HEK293 (cell line): ENCODE measurements at regions not wholly inside any gene's neighbourhood (a gene's known extent, or its start where the extent isn't known, plus 50 kb on each side); places are given as distances from the start of the nearest gene placed in this dataset.

Experiments
- CTCF ChIA-PET: fragments of 350-600 bp; formaldehyde crosslinking; extraction: SDS; loops from one replicate; lab custom pipeline; 2021; ENCODE audit warnings: antibody characterized with exemption; lab: Yijun Ruan, JAX
- POLR2A ChIA-PET: fragments of 300-600 bp; formaldehyde crosslinking; extraction: SDS; loops from one replicate; lab custom pipeline; 2020; ENCODE audit warnings: antibody characterized with exemption, inconsistent platforms; lab: Yijun Ruan, JAX
- H3K27ac ChIP-seq: fragments of 200-500 bp; sonication (Bioruptor generic); 2 replicates; pipeline ENCODE4 v1.5.1; 2014; ENCODE audit warnings: low read depth, low read length, control low read depth, inconsistent platforms; ENCODE audit errors: extremely low read depth
- H3K36me3 ChIP-seq, 2 experiments: fragments of 200-500 bp in 1 of 2; sonication (Bioruptor generic) in 1 of 2; 1 replicate in 1 of 2; 2 replicates in 1 of 2; pipeline ENCODE4 v1.5.1; 2014 to 2017; ENCODE audit warnings: inconsistent platforms in 2 of 2, low read length in 2 of 2; ENCODE audit not compliant: control insufficient read depth in 2 of 2, insufficient read depth in 1 of 2
- H3K4me1 ChIP-seq: fragments of 200-500 bp; sonication (Bioruptor generic); 2 replicates; pipeline ENCODE4 v1.5.1; 2014; ENCODE audit warnings: mild to moderate bottlenecking, low read length, inconsistent platforms; ENCODE audit not compliant: control insufficient read depth, insufficient read depth
- H3K4me3 ChIP-seq: 2 replicates; pipeline ENCODE4 v1.5.1; 2011; ENCODE audit warnings: low read depth, mild to moderate bottlenecking, control low read depth, low read length, moderate library complexity
- H3K9me3 ChIP-seq: fragments of 200-500 bp; sonication (Bioruptor generic); 2 replicates; pipeline ENCODE4 v1.5.1; 2014; ENCODE audit warnings: low read depth, low read length, inconsistent platforms; ENCODE audit not compliant: control insufficient read depth, insufficient read depth
- SALL2 ChIP-seq: fragments of 450-650 bp; formaldehyde crosslinking; IDR thresholded peaks from 2 replicates; pipeline ENCODE4 v1.5.0; 2017; ENCODE audit warnings: missing biosample characterization, mild to moderate bottlenecking, missing genetic modification characterization, borderline replicate concordance
- SETDB1 ChIP-seq: IDR thresholded peaks from one replicate; pipeline ENCODE4 v1.6.1; 2017; ENCODE audit warnings: mild to moderate bottlenecking, low read length, moderate library complexity, mixed read lengths; ENCODE audit not compliant: insufficient read length
- ZBTB8A ChIP-seq: fragments of 450-650 bp; formaldehyde crosslinking; IDR thresholded peaks from 2 replicates; pipeline ENCODE4 v1.5.1; 2016; ENCODE audit warnings: missing biosample characterization, missing genetic modification characterization
- ZNF114 ChIP-seq: fragments of 450-650 bp; formaldehyde crosslinking; IDR thresholded peaks from 2 replicates; pipeline ENCODE4 v1.5.0; 2017; ENCODE audit warnings: missing biosample characterization, missing genetic modification characterization
- ZNF148 ChIP-seq: fragments of 450-650 bp; formaldehyde crosslinking; IDR thresholded peaks from 2 replicates; pipeline ENCODE4 v1.5.0; 2017; ENCODE audit warnings: missing biosample characterization, missing genetic modification characterization, borderline replicate concordance
- ZNF175 ChIP-seq: fragments of 450-650 bp; formaldehyde crosslinking; IDR thresholded peaks from 2 replicates; pipeline ENCODE4 v1.5.1; 2016; ENCODE audit warnings: missing biosample characterization, missing genetic modification characterization
- ZNF211 ChIP-seq: fragments of 450-650 bp; formaldehyde crosslinking; IDR thresholded peaks from 2 replicates; pipeline ENCODE4 v1.5.1; 2016; ENCODE audit warnings: low read depth, missing biosample characterization, missing genetic modification characterization
- ZNF280D ChIP-seq: fragments of 450-650 bp; formaldehyde crosslinking; IDR thresholded peaks from 2 replicates; pipeline ENCODE4 v1.5.1; 2016; ENCODE audit warnings: missing biosample characterization, missing genetic modification characterization
- ZNF292 ChIP-seq: fragments of 450-650 bp; formaldehyde crosslinking; IDR thresholded peaks from 2 replicates; pipeline ENCODE4 v1.5.1; 2016; ENCODE audit warnings: low read depth, missing biosample characterization, missing genetic modification characterization, borderline replicate concordance
- ZNF302 ChIP-seq: fragments of 450-650 bp; formaldehyde crosslinking; IDR thresholded peaks from 2 replicates; pipeline ENCODE4 v1.5.1; 2016; ENCODE audit warnings: missing biosample characterization, missing genetic modification characterization, low read depth
- ZNF335 ChIP-seq: fragments of 450-650 bp; formaldehyde crosslinking; conservative IDR thresholded peaks from 2 replicates; pipeline ENCODE4 v1.5.1; 2016; ENCODE audit warnings: missing biosample characterization, missing genetic modification characterization
- ZNF341 ChIP-seq: fragments of 450-650 bp; formaldehyde crosslinking; IDR thresholded peaks from 2 replicates; pipeline ENCODE4; 2016; ENCODE audit warnings: low read depth, missing biosample characterization, missing genetic modification characterization
- ZNF398 ChIP-seq: fragments of 450-650 bp; formaldehyde crosslinking; IDR thresholded peaks from 2 replicates; pipeline ENCODE4 v1.5.1; 2017; ENCODE audit warnings: missing biosample characterization, missing genetic modification characterization
- ZNF488 ChIP-seq: fragments of 450-650 bp; formaldehyde crosslinking; IDR thresholded peaks from 2 replicates; pipeline ENCODE4 v1.5.1; 2016; ENCODE audit warnings: missing biosample characterization, missing genetic modification characterization
- ZNF600 ChIP-seq: fragments of 450-650 bp; formaldehyde crosslinking; IDR thresholded peaks from 2 replicates; pipeline ENCODE4 v1.5.1; 2016; ENCODE audit warnings: missing biosample characterization, missing genetic modification characterization
- ZNF623 ChIP-seq: fragments of 450-650 bp; formaldehyde crosslinking; IDR thresholded peaks from 2 replicates; pipeline ENCODE4 v1.5.1; 2016; ENCODE audit warnings: missing biosample characterization, missing genetic modification characterization
- ZNF660 ChIP-seq: fragments of 450-650 bp; IDR thresholded peaks from 2 replicates; pipeline ENCODE4 v1.5.1; 2018; ENCODE audit warnings: missing biosample characterization, mild to moderate bottlenecking, missing genetic modification characterization
- TF ChIP-seq, protein P1 (sequence below): fragments of 450-650 bp; formaldehyde crosslinking; IDR thresholded peaks from 2 replicates; pipeline ENCODE4 v1.5.1; 2016; ENCODE audit warnings: missing biosample characterization, missing genetic modification characterization

DNA sequence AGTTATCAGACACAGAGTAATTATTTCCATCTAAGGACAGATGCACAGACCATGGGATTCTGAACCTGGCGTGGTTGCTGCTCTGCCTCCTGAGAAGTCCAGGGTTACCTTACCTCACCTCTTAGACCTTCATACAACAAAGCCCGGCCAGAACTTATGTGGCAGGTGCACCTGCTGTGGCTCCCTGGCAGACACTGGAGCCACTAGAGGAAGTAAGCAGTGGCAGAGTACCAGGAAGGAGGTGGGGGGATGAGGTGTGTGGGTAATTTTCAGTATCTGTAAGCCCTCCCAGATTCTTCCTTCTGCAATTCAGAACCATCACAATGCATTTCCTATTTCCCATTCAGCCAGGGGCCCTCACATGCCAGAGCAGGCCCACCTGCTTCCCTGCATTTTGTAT lies 106.1 kb upstream of the DOCK9 start:
- Histone ChIP-seq H3K36me3 (no peaks in the 10 kb centered on the region), H3K4me3 (no peak overlapping the region), H3K4me1 (no peaks in the 10 kb centered on the region; the same call in 1 of the 2 replicates), H3K27ac (no peak overlapping the region), H3K9me3 (no peaks in the 10 kb centered on the region)
- no peak for TF ChIP-seq SALL2
- no peak for TF ChIP-seq ZNF302 (tag by site-specific recombination)
- TF ChIP-seq ZNF280D (tag by site-specific recombination), result no peak
- TF ChIP-seq, protein P1, sequence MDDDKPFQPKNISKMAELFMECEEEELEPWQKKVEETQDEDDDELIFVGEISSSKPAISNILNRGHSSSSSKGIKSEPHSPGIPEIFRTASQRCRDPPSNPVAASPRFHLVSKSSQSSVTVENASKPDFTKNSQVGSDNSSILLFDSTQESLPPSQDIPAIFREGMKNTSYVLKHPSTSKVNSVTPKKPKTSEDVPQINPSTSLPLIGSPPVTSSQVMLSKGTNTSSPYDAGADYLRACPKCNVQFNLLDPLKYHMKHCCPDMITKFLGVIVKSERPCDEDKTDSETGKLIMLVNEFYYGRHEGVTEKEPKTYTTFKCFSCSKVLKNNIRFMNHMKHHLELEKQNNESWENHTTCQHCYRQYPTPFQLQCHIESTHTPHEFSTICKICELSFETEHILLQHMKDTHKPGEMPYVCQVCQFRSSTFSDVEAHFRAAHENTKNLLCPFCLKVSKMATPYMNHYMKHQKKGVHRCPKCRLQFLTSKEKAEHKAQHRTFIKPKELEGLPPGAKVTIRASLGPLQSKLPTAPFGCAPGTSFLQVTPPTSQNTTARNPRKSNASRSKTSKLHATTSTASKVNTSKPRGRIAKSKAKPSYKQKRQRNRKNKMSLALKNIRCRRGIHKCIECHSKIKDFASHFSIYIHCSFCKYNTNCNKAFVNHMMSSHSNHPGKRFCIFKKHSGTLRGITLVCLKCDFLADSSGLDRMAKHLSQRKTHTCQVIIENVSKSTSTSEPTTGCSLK (tag by site-specific recombination), result no peak
- no peak for TF ChIP-seq ZNF292
- ChIA-PET POLR2A (no interaction called here), CTCF (interaction anchor here (0.5 kb wide), 1 partner anchor 115 kb away, joined by 6 read pairs; no protein-coding TSS in a partner anchor)

GRCh38 chr13:99085139-99085807 lies 107.4 kb upstream of the DOCK9 start:
- ChIA-PET CTCF (interaction anchor here (1.3 kb wide), 1 partner anchor 51 kb away, joined by 4 read pairs; no protein-coding TSS in a partner anchor), POLR2A (interaction anchor here (1.1 kb wide), 1 partner anchor 12 kb away, joined by 4 read pairs; no protein-coding TSS in a partner anchor)
- Histone ChIP-seq H3K9me3 (no peaks in the 10 kb centered on the region), H3K36me3 (no peaks in the 10 kb centered on the region), H3K4me3 (peak overlapping the region; percentile 64), H3K27ac (no peak overlapping the region), H3K4me1 (no peaks in the 10 kb centered on the region; the same call in 1 of the 2 replicates)
- TF ChIP-seq ZNF600 (tag by site-specific recombination), result 0 out of 2 replicates have a peak, but pooled peaks have one; percentile 11
- no peak for TF ChIP-seq ZNF488

GRCh38 chr13:99085808-99086266 lies 108.0 kb upstream of the DOCK9 start:
- H3K9me3 ChIP-seq, result no peaks in the 10 kb centered on the region
- POLR2A ChIA-PET, result interaction anchor here (1.1 kb wide), 1 partner anchor 13 kb away, joined by 4 read pairs; no protein-coding TSS in a partner anchor
- CTCF ChIA-PET, result interaction anchor here (1.3 kb wide), 1 partner anchor 52 kb away, joined by 4 read pairs; no protein-coding TSS in a partner anchor
- H3K27ac ChIP-seq, result peak overlapping the region; percentile 67; the same call in 1 of the 2 replicates
- no peaks in the 10 kb centered on the region for H3K36me3 ChIP-seq
- peak overlapping the region; percentile 64 for H3K4me3 ChIP-seq
- no peaks in the 10 kb centered on the region; the same call in 1 of the 2 replicates for H3K4me1 ChIP-seq
- TF ChIP-seq ZNF148 (no peak), ZNF114 (tag by site-specific recombination) (no peak), ZNF623 (tag by site-specific recombination) (no peak), ZBTB8A (peak; percentile 70), ZNF211 (tag by site-specific recombination) (no peak), ZNF660 (no peak), ZNF335 (tag by site-specific recombination) (no peak), ZNF341 (tag by site-specific recombination) (peak; percentile 62), ZNF175 (tag by site-specific recombination) (no peak), ZNF398 (tag by site-specific recombination) (peak; percentile 43; the same call in 1 of the 2 replicates), SETDB1 (no peak)
